A673 (cell line): ENCODE measurements at regions not wholly inside any gene's neighbourhood (a gene's known extent, or its start where the extent isn't known, plus 50 kb on each side); places are given as distances from the start of the nearest gene placed in this dataset.
A peak's percentile ranks its signal among the peaks of the same experiment; 100 is the strongest.

Experiments used
- BruUV-seq: library from RNA; stranded (reverse); fragments of 400-500 nt; replicated peaks from 2 replicates; lab custom pipeline; 2021; lab: Mats Ljungman, UMichigan
- CTCF ChIA-PET: fragments of 300-600 bp; sonication (Branson Sonifier 250); formaldehyde crosslinking; loops from one replicate; lab custom pipeline; 2022; ENCODE audit warnings: antibody characterized with exemption; lab: Charles Lee
- POLR2A ChIA-PET: fragments of 300-600 bp; sonication (Branson Sonifier 250); formaldehyde crosslinking; loops from one replicate; lab custom pipeline; 2022; ENCODE audit warnings: antibody characterized with exemption; ENCODE audit not compliant: low non-redundant PET; lab: Charles Lee
- DNase-seq: peaks from one replicate; pipeline ENCODE4 v3.0.0-alpha.2; 2015; ENCODE audit warnings: low spot score
- H3K27ac ChIP-seq: fragments of 200-600 bp; sonication (generic); 2 replicates; pipeline ENCODE4 v1.5.1; 2016; ENCODE audit warnings: mixed run types, low read depth, mild to moderate bottlenecking, mixed read lengths, antibody characterized with exemption, low read length; ENCODE audit not compliant: poor library complexity, severe bottlenecking
- H3K27me3 ChIP-seq: fragments of 200-600 bp; sonication (generic); replicated peaks from 2 replicates; pipeline ENCODE4 v1.6.1; 2017; ENCODE audit warnings: mixed run types, low read depth, mild to moderate bottlenecking, mixed read lengths, antibody characterized with exemption, low read length; ENCODE audit not compliant: insufficient read depth, poor library complexity
- H3K36me3 ChIP-seq: fragments of 200-600 bp; sonication (generic); 2 replicates; pipeline ENCODE4 v1.6.1; 2016; ENCODE audit warnings: mixed run types, mild to moderate bottlenecking, mixed read lengths, antibody characterized with exemption, low read length; ENCODE audit not compliant: insufficient read depth, poor library complexity, severe bottlenecking
- H3K4me1 ChIP-seq: fragments of 200-600 bp; sonication (generic); 2 replicates; pipeline ENCODE4 v1.6.1; 2017; ENCODE audit warnings: mixed run types, mild to moderate bottlenecking, mixed read lengths, antibody characterized with exemption, low read length; ENCODE audit not compliant: insufficient read depth, poor library complexity, severe bottlenecking
- H3K4me3 ChIP-seq: fragments of 200-600 bp; sonication (generic); 2 replicates; pipeline ENCODE4 v1.5.1; 2016; ENCODE audit warnings: low read depth, mixed run types, mild to moderate bottlenecking, mixed read lengths, low read length; ENCODE audit not compliant: poor library complexity, severe bottlenecking
- H3K9me3 ChIP-seq: fragments of 200-600 bp; sonication (generic); 2 replicates; pipeline ENCODE4 v1.6.1; 2016; ENCODE audit warnings: mixed run types, low read depth, mild to moderate bottlenecking, mixed read lengths, antibody characterized with exemption, low read length; ENCODE audit not compliant: poor library complexity, severe bottlenecking
- CTCF ChIP-seq: fragments of 300-800, 200-600 bp; sonication (generic); conservative IDR thresholded peaks from 2 replicates; pipeline ENCODE4 v1.5.1; 2017; ENCODE audit warnings: low read depth, mild to moderate bottlenecking, antibody characterized with exemption, low read length, moderate library complexity, mixed read lengths
- EZH2 ChIP-seq: fragments of 200-600 bp; sonication (generic); IDR thresholded peaks from 2 replicates; pipeline ENCODE4 v1.6.1; 2017; ENCODE audit warnings: borderline replicate concordance, low read depth, mild to moderate bottlenecking, mixed read lengths, antibody characterized with exemption, low read length; ENCODE audit not compliant: poor library complexity, severe bottlenecking
- intact Hi-C: fragments of 100-400 bp; cut with micrococcal nuclease; formaldehyde crosslinking; loops from one replicate; pipeline ENCODE4 v1.10.0; 2022; ENCODE audit not compliant: unreplicated experiment

GRCh38 chr5:168012006-168012405 is 279.4 kb upstream of the WWC1 start:
- no peak for DNase-seq
- TF ChIP-seq CTCF (no peak), EZH2 (no peak)
- peaks cover 6% of the 10 kb centered on the region for H3K36me3 ChIP-seq
- ChIA-PET POLR2A (no interaction called here), CTCF (no interaction called here)
- no peaks in the 10 kb centered on the region for H3K27me3 ChIP-seq
- no peak overlapping the region for H3K4me3 ChIP-seq
- no peak overlapping the region for H3K27ac ChIP-seq
- peaks cover 42% of the 10 kb centered on the region for H3K4me1 ChIP-seq
- intact Hi-C loops, result no loop called here
- no peaks in the 10 kb centered on the region for H3K9me3 ChIP-seq
- BruUV-seq, result no TSS peak

GRCh38 chr5:168013546-168013945 is 277.9 kb upstream of the WWC1 start:
- no TSS peak for BruUV-seq
- H3K27ac ChIP-seq, result peak overlapping the region; percentile 77
- CTCF ChIA-PET, result no interaction called here

GRCh38 chr5:168014433-168015123 is 276.9 kb upstream of the WWC1 start:
- Histone ChIP-seq H3K4me3 (no peak overlapping the region), H3K9me3 (no peaks in the 10 kb centered on the region), H3K4me1 (peaks cover 42% of the 10 kb centered on the region), H3K27me3 (no peaks in the 10 kb centered on the region), H3K27ac (peak overlapping the region; percentile 77), H3K36me3 (peaks cover 6% of the 10 kb centered on the region)
- CTCF ChIA-PET, result no interaction called here
- intact Hi-C loops, result no loop called here
- TF ChIP-seq CTCF (no peak), EZH2 (no peak)
- no TSS peak for BruUV-seq
- POLR2A ChIA-PET, result interaction anchor here (0.6 kb wide), 1 partner anchor 81 kb away, joined by 4 read pairs; no protein-coding TSS in a partner anchor
- peak; percentile 52 for DNase-seq

More at GRCh38 chr5:168013546-168013945, 277.9 kb upstream of the WWC1 start:
- DNase-seq, result no peak
- POLR2A ChIA-PET, result no interaction called here
- no peak for TF ChIP-seq EZH2
- TF ChIP-seq CTCF, result no peak
- Histone ChIP-seq H3K4me3 (no peak overlapping the region), H3K4me1 (peaks cover 44% of the 10 kb centered on the region), H3K27me3 (no peaks in the 10 kb centered on the region), H3K36me3 (peaks cover 6% of the 10 kb centered on the region), H3K9me3 (no peaks in the 10 kb centered on the region)
- intact Hi-C loops, result no loop called here
